HCT116 (cell line): ENCODE measurements at regions not wholly inside any gene's neighbourhood (a gene's known extent, or its start where the extent isn't known, plus 50 kb on each side); places are given as distances from the start of the nearest gene placed in this dataset.

Experiments used
- ATAC-seq: fragments of 200-7000 bp; cut with Tn5 transposase; 2 replicates; pipeline ENCODE4 v1.9.1; 2020; ENCODE audit warnings: mild to moderate bottlenecking, moderate library complexity
- BruUV-seq: library from RNA; stranded (reverse); fragments of 400-500 nt; replicated peaks from 2 replicates; lab custom pipeline; 2021; lab: Mats Ljungman, UMichigan
- CTCF ChIA-PET: fragments of 300-600 bp; sonication (Branson Sonifier 250); formaldehyde crosslinking; loops from one replicate; lab custom pipeline; 2021; ENCODE audit warnings: antibody characterized with exemption; lab: Charles Lee
- POLR2A ChIA-PET: fragments of 300-600, 350-600 bp; sonication (Branson Sonifier 250); formaldehyde crosslinking; loops from one replicate; lab custom pipeline; 2021; ENCODE audit warnings: antibody characterized with exemption; lab: Charles Lee
- RAD21 ChIA-PET, 2 experiments: fragments of 300-600 bp; sonication (Branson Sonifier 250); formaldehyde crosslinking; loops; one replicate each; lab custom pipeline; 2023; ENCODE audit warnings: low total read pairs in 2 of 2; ENCODE audit not compliant: uncharacterized antibody in 2 of 2, unreplicated experiment in 2 of 2, low non-redundant PET in 1 of 2; lab: Charles Lee
- DNase-seq: peaks from one replicate; pipeline ENCODE4 v3.0.0-alpha.2; 2010; ENCODE audit warnings: low read depth, low spot score
- H2AFZ ChIP-seq: fragments of 200-600 bp; shearing (Covaris generic), sonication (generic); 2 replicates; pipeline ENCODE4 v1.6.1; 2017; ENCODE audit warnings: low read depth, mixed run types, mixed read lengths, antibody characterized with exemption, low read length; ENCODE audit not compliant: poor library complexity, severe bottlenecking
- H3K27ac ChIP-seq: 2 replicates; pipeline ENCODE4 v1.5.1; 2012; ENCODE audit warnings: low read depth, low read length
- H3K27me3 ChIP-seq: fragments of 200-600 bp; sonication (generic); 2 replicates; pipeline ENCODE4 v1.6.1; 2016; ENCODE audit warnings: mixed run types, low read length, mixed read lengths; ENCODE audit not compliant: insufficient read depth
- H3K36me3 ChIP-seq, 2 experiments: fragments of 200-500 bp in 1 of 2; fragments of 200-600 bp in 1 of 2; sonication (Bioruptor generic) in 1 of 2; sonication (generic) in 1 of 2; 2 replicates each; pipeline versions ENCODE4 v1.5.1 to v1.6.1; 2014 to 2016; ENCODE audit warnings: low read length in 2 of 2, inconsistent platforms in 1 of 2, mixed read lengths in 1 of 2, mixed run types in 1 of 2; ENCODE audit not compliant: insufficient read depth in 2 of 2, control insufficient read depth in 1 of 2
- H3K4me1 ChIP-seq, 2 experiments: fragments of 200-600 bp in 1 of 2; sonication (generic) in 1 of 2; 2 replicates each; pipeline versions ENCODE4 v1.5.1 to v1.6.1; 2012 to 2017; ENCODE audit warnings: low read length in 2 of 2, inconsistent platforms in 1 of 2, mild to moderate bottlenecking in 1 of 2, mixed read lengths in 1 of 2, mixed run types in 1 of 2, moderate library complexity in 1 of 2; ENCODE audit not compliant: insufficient read depth in 2 of 2, control insufficient read depth in 1 of 2
- H3K4me2 ChIP-seq: fragments of 200-600 bp; sonication (generic); 2 replicates; pipeline ENCODE4 v1.6.1; 2017; ENCODE audit warnings: mixed run types, low read length, mixed read lengths
- H3K4me3 ChIP-seq, 2 experiments: fragments of 200-600 bp in 1 of 2; sonication (generic) in 1 of 2; replicated peaks in 1 of 2; 2 replicates each; pipeline ENCODE4 v1.5.1; 2011 to 2016; ENCODE audit warnings: low read length in 2 of 2, control low read depth in 1 of 2, low read depth in 1 of 2, mild to moderate bottlenecking in 1 of 2, mixed read lengths in 1 of 2, mixed run types in 1 of 2
- H3K79me2 ChIP-seq: fragments of 200-600 bp; sonication (generic); 2 replicates; pipeline ENCODE4 v1.6.1; 2017; ENCODE audit warnings: mild to moderate bottlenecking, mixed run types, low read length, moderate library complexity, mixed read lengths; ENCODE audit not compliant: insufficient read depth
- H3K9ac ChIP-seq: fragments of 200-600 bp; sonication (generic); 2 replicates; pipeline ENCODE4 v1.6.1; 2016; ENCODE audit warnings: low read length, mixed read lengths
- H3K9me2 ChIP-seq: fragments of 200-600 bp; sonication (generic), shearing (Covaris generic); 2 replicates; pipeline ENCODE4 v1.6.1; 2017; ENCODE audit warnings: mixed run types, mild to moderate bottlenecking, moderate library complexity; ENCODE audit not compliant: insufficient read depth
- H3K9me3 ChIP-seq, 2 experiments: fragments of 200-500 bp in 1 of 2; fragments of 200-600 bp in 1 of 2; sonication (Bioruptor generic) in 1 of 2; sonication (generic) in 1 of 2; 2 replicates each; pipeline ENCODE4 v1.6.1; 2014 to 2017; ENCODE audit warnings: low read length in 2 of 2, mixed read lengths in 2 of 2, inconsistent platforms in 1 of 2, low read depth in 1 of 2, mild to moderate bottlenecking in 1 of 2, mixed run types in 1 of 2, moderate library complexity in 1 of 2; ENCODE audit not compliant: control insufficient read depth in 1 of 2, insufficient read depth in 1 of 2
- H4K20me1 ChIP-seq: fragments of 200-600 bp; sonication (generic), shearing (Covaris generic); 2 replicates; pipeline ENCODE4 v1.6.1; 2017; ENCODE audit warnings: mixed run types, mild to moderate bottlenecking, moderate library complexity; ENCODE audit not compliant: insufficient read depth
- CBX3 ChIP-seq: IDR thresholded peaks from 2 replicates; pipeline ENCODE4 v1.6.1; 2012; ENCODE audit warnings: low read depth
- CEBPB ChIP-seq: IDR thresholded peaks from 2 replicates; pipeline ENCODE4 v1.6.1; 2012; ENCODE audit warnings: low read depth
- CTCF ChIP-seq, 3 experiments: fragments of 200-600 bp in 1 of 3; sonication (generic) in 1 of 3; IDR thresholded peaks in 2 of 3; conservative IDR thresholded peaks in 1 of 3; 2 replicates each; pipeline ENCODE4 v1.5.1; 2012 to 2017; ENCODE audit warnings: low read depth in 2 of 3, low read length in 2 of 3, antibody characterized with exemption in 1 of 3, borderline replicate concordance in 1 of 3, control low read depth in 1 of 3, mild to moderate bottlenecking in 1 of 3, mixed read lengths in 1 of 3, mixed run types in 1 of 3, moderate library complexity in 1 of 3; ENCODE audit not compliant: insufficient read depth in 1 of 3
- EGR1 ChIP-seq: IDR thresholded peaks from 2 replicates; pipeline ENCODE4 v1.6.1; 2012; ENCODE audit warnings: low read depth
- ELF1 ChIP-seq: IDR thresholded peaks from 2 replicates; pipeline ENCODE4 v1.6.1; 2012; ENCODE audit warnings: low read depth, borderline replicate concordance
- EZH2 ChIP-seq: fragments of 200-600 bp; sonication (generic); IDR thresholded peaks from 2 replicates; pipeline ENCODE4 v1.6.1; 2017; ENCODE audit warnings: antibody characterized with exemption, mixed run types
- EZH2phosphoT487 ChIP-seq: fragments of 200-600 bp; IDR thresholded peaks from 2 replicates; pipeline ENCODE4 v1.6.1; 2018; ENCODE audit warnings: antibody characterized with exemption, borderline replicate concordance
- FOSL1 ChIP-seq: IDR thresholded peaks from 2 replicates; pipeline ENCODE4 v1.6.1; 2012; ENCODE audit warnings: low read depth
- JUND ChIP-seq: IDR thresholded peaks from 2 replicates; pipeline ENCODE4 v1.6.1; 2012
- POLR2A ChIP-seq: IDR thresholded peaks from 2 replicates; pipeline ENCODE4 v1.7.0; 2011; ENCODE audit warnings: borderline replicate concordance; ENCODE audit not compliant: insufficient read depth, insufficient read length; ENCODE audit errors: extremely low read depth
- POLR2AphosphoS5 ChIP-seq: IDR thresholded peaks from 2 replicates; pipeline ENCODE4 v1.6.1; 2011; ENCODE audit warnings: mild to moderate bottlenecking, low read depth, low read length, moderate library complexity
- RAD21 ChIP-seq: IDR thresholded peaks from 2 replicates; pipeline ENCODE4 v1.6.1; 2012; ENCODE audit warnings: low read depth, mild to moderate bottlenecking
- SIN3A ChIP-seq: IDR thresholded peaks from 2 replicates; pipeline ENCODE4 v1.6.1; 2012; ENCODE audit warnings: low read depth
- SP1 ChIP-seq: IDR thresholded peaks from 2 replicates; pipeline ENCODE4 v1.6.1; 2012; ENCODE audit warnings: low read depth
- TCF7L2 ChIP-seq: IDR thresholded peaks from 2 replicates; pipeline ENCODE4 v1.7.0; 2011; ENCODE audit warnings: borderline replicate concordance, inconsistent platforms; ENCODE audit not compliant: insufficient read depth, insufficient read length; ENCODE audit errors: extremely low read depth
- ZBTB33 ChIP-seq: IDR thresholded peaks from 2 replicates; pipeline ENCODE4 v1.6.1; 2011; ENCODE audit warnings: mild to moderate bottlenecking, low read length, moderate library complexity; ENCODE audit not compliant: insufficient replicate concordance; ENCODE audit errors: extremely low read depth
- ZFX ChIP-seq: fragments of 450-650 bp; IDR thresholded peaks from 2 replicates; pipeline ENCODE4 v1.6.1; 2017
- ZNF274 ChIP-seq: fragments of 200-500 bp; sonication (Bioruptor generic); IDR thresholded peaks from 2 replicates; pipeline ENCODE4 v1.6.1; 2014; ENCODE audit warnings: mild to moderate bottlenecking, low read depth, low read length, inconsistent platforms
- intact Hi-C: fragments of 100-400 bp; cut with micrococcal nuclease; formaldehyde crosslinking; loops from 2 replicates; pipeline ENCODE4 v1.10.0; 2022
- TF ChIP-seq, protein P1 (sequence below): IDR thresholded peaks from 2 replicates; pipeline ENCODE4 v1.6.1; 2012

GRCh38 chr11:127224276-127224675 is 223.7 kb upstream of the KIRREL3 start:
- ChIA-PET CTCF (no interaction called here), POLR2A (no interaction called here), RAD21 (no interaction called here)
- no peaks in the 10 kb centered on the region for H4K20me1 ChIP-seq
- no peaks in the 10 kb centered on the region for H3K36me3 ChIP-seq
- no peak overlapping the region for H3K27ac ChIP-seq
- peaks cover 0 to 4% of the 10 kb centered on the region in 2 experiments; a peak in 2 of 4 replicates for H3K9me3 ChIP-seq
- H3K4me1 ChIP-seq = no peaks in the 10 kb centered on the region
- H3K4me2 ChIP-seq = no peak overlapping the region
- no peak overlapping the region for H3K9ac ChIP-seq
- no peak overlapping the region for H2AFZ ChIP-seq
- TF ChIP-seq CEBPB (no peak), TCF7L2 (no peak), ZFX (no peak)
- BruUV-seq = no TSS peak
- no peaks in the 10 kb centered on the region for H3K79me2 ChIP-seq
- H3K4me3 ChIP-seq = no peak overlapping the region
- intact Hi-C loops = no loop called here
- no peaks in the 10 kb centered on the region for H3K27me3 ChIP-seq
- no peaks in the 10 kb centered on the region for H3K9me2 ChIP-seq
- ATAC-seq (no peak), DNase-seq (no peak)

DNA sequence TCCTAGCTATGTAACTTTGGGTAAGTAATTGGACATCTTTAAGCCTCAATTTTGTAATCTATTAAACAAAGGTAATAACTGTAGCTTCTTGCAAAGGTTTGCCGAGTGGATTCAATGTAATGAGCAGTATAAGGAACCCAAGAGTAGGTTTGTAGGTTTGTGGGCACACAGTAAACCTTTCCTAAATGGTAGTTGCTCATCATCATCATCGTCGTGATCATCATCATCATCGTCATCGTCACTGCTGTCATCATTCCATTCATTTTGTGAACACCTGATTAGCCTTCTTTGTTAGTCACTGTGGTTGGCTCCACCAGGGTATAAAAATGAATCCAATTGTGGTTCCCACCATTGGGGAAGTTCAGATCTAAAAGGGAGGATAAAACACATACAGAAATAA is 223.1 kb upstream of the KIRREL3 start:
- H4K20me1 ChIP-seq = no peaks in the 10 kb centered on the region
- H3K4me2 ChIP-seq = no peak overlapping the region
- ChIA-PET CTCF (no interaction called here), RAD21 (no interaction called here), POLR2A (no interaction called here)
- ATAC-seq = no peak
- H3K27me3 ChIP-seq = no peaks in the 10 kb centered on the region
- BruUV-seq = no TSS peak
- no peaks in the 10 kb centered on the region for H3K36me3 ChIP-seq
- intact Hi-C loops = no loop called here
- no peak for DNase-seq
- H3K4me1 ChIP-seq = no peaks in the 10 kb centered on the region
- H3K9me2 ChIP-seq = no peaks in the 10 kb centered on the region
- H3K27ac ChIP-seq = no peak overlapping the region
- H3K4me3 ChIP-seq = no peak overlapping the region
- H3K79me2 ChIP-seq = no peaks in the 10 kb centered on the region
- H3K9ac ChIP-seq = no peak overlapping the region
- H2AFZ ChIP-seq = no peak overlapping the region
- H3K9me3 ChIP-seq = peaks cover 0 to 7% of the 10 kb centered on the region in 2 experiments; a peak in 2 of 4 replicates
- TF ChIP-seq ZBTB33 (no peak), FOSL1 (no peak), CTCF (IDR thresholded peaks at IDR 0.05 in 2 of 3, conservative IDR thresholded peaks at IDR 0.05 in 1 of 3; ENCODE audit: borderline replicate concordance in 1 of 3, insufficient read depth in 1 of 3, low read depth in 2 of 3, low read length in 2 of 3) (no peak), POLR2A (no peak), SP1 (no peak), ZNF274 (no peak), TCF7L2 (no peak), RAD21 (no peak), POLR2AphosphoS5 (no peak), EZH2phosphoT487 (no peak), ELF1 (no peak), CBX3 (no peak), JUND (no peak), SIN3A (no peak), CEBPB (no peak), ZFX (no peak), EZH2 (no peak), EGR1 (no peak)
- TF ChIP-seq, protein P1, sequence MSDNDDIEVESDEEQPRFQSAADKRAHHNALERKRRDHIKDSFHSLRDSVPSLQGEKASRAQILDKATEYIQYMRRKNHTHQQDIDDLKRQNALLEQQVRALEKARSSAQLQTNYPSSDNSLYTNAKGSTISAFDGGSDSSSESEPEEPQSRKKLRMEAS = no peak
